ENCODE measurements at regions not wholly inside any gene's neighbourhood (a gene's known extent, or its start where the extent isn't known, plus 50 kb on each side); places are given as distances from the start of the nearest gene placed in this dataset.

DNA sequence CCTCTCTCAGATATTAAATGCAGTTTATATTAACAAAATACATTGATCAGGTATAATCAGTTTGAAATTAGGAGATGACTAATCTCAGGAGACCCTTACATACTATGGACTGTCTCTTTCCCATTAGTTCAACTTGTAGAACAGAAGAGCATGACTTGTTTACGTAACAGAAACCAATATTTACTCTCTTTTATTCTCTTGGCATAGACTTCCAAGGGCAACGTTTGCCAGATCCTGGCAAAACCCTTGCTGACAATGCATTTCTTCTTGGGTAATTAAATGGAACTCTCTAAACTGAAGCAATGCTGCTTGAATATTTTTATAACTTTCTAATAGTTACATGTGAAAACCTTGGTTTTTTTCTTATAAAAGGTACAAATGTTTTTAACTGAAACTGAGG, 68.3 kb upstream of the MYO16 start:
- no peaks in the 10 kb centered on the region for H3K27me3 ChIP-seq
- no peak for DNase-seq
- 4 to 35% methylated on average over 2 of the region's 2 CpGs for WGBS, 2 donors
- TF ChIP-seq POLR2A (IDR thresholded peaks at IDR 0.05) (no peak), EP300 (IDR thresholded peaks at IDR 0.05) (no peak), POLR2AphosphoS5 (IDR thresholded peaks at IDR 0.05) (no peak)
- TF ChIP-seq, protein P1, sequence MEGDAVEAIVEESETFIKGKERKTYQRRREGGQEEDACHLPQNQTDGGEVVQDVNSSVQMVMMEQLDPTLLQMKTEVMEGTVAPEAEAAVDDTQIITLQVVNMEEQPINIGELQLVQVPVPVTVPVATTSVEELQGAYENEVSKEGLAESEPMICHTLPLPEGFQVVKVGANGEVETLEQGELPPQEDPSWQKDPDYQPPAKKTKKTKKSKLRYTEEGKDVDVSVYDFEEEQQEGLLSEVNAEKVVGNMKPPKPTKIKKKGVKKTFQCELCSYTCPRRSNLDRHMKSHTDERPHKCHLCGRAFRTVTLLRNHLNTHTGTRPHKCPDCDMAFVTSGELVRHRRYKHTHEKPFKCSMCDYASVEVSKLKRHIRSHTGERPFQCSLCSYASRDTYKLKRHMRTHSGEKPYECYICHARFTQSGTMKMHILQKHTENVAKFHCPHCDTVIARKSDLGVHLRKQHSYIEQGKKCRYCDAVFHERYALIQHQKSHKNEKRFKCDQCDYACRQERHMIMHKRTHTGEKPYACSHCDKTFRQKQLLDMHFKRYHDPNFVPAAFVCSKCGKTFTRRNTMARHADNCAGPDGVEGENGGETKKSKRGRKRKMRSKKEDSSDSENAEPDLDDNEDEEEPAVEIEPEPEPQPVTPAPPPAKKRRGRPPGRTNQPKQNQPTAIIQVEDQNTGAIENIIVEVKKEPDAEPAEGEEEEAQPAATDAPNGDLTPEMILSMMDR (IDR thresholded peaks at IDR 0.05): no peak
- no peaks in the 10 kb centered on the region for H3K4me1 ChIP-seq
- H3K36me3 ChIP-seq: no peaks in the 10 kb centered on the region
- intact Hi-C loops (cut with DNase I): no loop called here
- H3K9me3 ChIP-seq: no peaks in the 10 kb centered on the region
- no peak overlapping the region for H3K27ac ChIP-seq
- H3K4me3 ChIP-seq: no peak overlapping the region

DNA sequence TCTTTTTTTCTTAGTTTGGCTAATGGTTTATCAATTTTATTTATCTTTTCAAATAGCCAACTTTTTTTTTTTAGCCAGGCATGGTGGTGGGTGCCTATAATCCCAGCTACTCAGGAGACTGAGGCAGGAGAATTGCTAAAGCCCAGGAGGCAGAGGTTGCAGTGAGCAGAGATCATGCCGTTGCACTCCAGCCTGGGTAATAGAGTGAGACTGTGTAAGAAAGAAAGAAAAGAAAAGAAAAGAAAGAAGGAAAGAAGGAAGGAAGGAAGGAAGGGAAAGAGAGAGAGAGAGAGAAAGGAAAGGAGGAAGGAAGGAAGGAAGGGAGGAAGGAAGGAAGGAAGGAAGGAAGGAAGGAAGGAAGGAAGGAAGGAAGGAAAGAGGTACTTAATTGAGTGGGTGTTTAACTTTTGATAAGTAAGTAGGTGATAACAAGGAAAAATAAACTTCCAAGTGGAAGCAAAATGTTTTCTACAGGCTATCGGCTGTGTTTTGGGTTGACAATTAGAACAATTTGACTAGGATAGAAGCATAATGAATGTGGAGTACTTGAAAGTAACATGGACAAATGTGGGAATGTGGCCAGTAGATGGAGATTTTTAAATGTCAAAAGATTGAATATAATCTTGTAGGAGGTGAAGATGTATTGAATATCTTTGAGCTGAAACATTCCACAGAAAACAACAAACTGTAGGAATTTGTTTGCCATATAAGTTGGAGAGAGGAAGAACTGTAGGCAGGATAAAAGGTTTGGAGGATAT, 62.8 kb upstream of the MYO16 start:
- WGBS, 2 donors: 82 to 92% methylated on average over 2 of the region's 2 CpGs
- TF ChIP-seq POLR2AphosphoS5 (IDR thresholded peaks at IDR 0.05): no peak
- no peak for TF ChIP-seq POLR2A (IDR thresholded peaks at IDR 0.05)
- TF ChIP-seq, protein P1 (IDR thresholded peaks at IDR 0.05): no peak
- no peak for TF ChIP-seq EP300 (IDR thresholded peaks at IDR 0.05)
- no peaks in the 10 kb centered on the region for H3K27me3 ChIP-seq
- DNase-seq: no peak
- no peaks in the 10 kb centered on the region for H3K4me1 ChIP-seq
- H3K27ac ChIP-seq: no peak overlapping the region
- H3K4me3 ChIP-seq: no peak overlapping the region
- intact Hi-C loops (cut with DNase I): no loop called here
- no peaks in the 10 kb centered on the region for H3K9me3 ChIP-seq
- no peaks in the 10 kb centered on the region for H3K36me3 ChIP-seq

- no peak overlapping the region for H3K27ac ChIP-seq
- TF ChIP-seq, protein P1 (IDR thresholded peaks at IDR 0.05): no peak
- no peak for TF ChIP-seq POLR2A (IDR thresholded peaks at IDR 0.05)
- TF ChIP-seq EP300 (IDR thresholded peaks at IDR 0.05): no peak
- no peak for TF ChIP-seq POLR2AphosphoS5 (IDR thresholded peaks at IDR 0.05)
- no peak for DNase-seq
- H3K4me1 ChIP-seq: no peaks in the 10 kb centered on the region
- H3K4me3 ChIP-seq: no peak overlapping the region
- H3K9me3 ChIP-seq: no peaks in the 10 kb centered on the region
- H3K36me3 ChIP-seq: no peaks in the 10 kb centered on the region
- H3K27me3 ChIP-seq: no peaks in the 10 kb centered on the region
- intact Hi-C loops (cut with DNase I): no loop called here
- WGBS, 2 donors: 60 to 73% methylated on average over 6 of the region's 6 CpGs
Measured at GRCh38 chr13:108572782-108573211, 56.6 kb upstream of the MYO16 start.

DNA sequence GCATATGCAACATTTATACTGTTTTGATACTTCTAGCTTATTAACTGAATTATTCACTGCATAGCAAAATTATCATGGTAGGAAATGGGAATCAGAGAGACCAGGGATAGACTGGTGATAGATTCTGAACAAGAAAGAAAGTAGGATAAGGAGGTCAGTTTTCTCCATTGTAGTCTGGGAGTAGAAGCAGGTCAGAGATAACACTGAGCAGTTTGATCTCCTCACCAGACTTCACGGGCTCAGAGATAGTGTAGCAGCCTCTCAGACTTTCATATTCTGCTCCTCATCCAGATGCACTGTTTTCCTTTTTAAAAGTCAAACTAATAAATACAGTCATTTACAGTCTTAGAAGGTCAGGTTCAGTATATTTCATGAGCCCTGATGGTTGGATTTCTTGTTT, 56.0 kb upstream of the MYO16 start:
- TF ChIP-seq EP300 (IDR thresholded peaks at IDR 0.05) (no peak), POLR2A (IDR thresholded peaks at IDR 0.05) (no peak), POLR2AphosphoS5 (IDR thresholded peaks at IDR 0.05) (no peak)
- TF ChIP-seq, protein P1 (IDR thresholded peaks at IDR 0.05): no peak
- Histone ChIP-seq H3K9me3 (no peaks in the 10 kb centered on the region), H3K36me3 (no peaks in the 10 kb centered on the region), H3K4me3 (no peak overlapping the region), H3K27ac (no peak overlapping the region), H3K27me3 (no peaks in the 10 kb centered on the region), H3K4me1 (no peaks in the 10 kb centered on the region)
- DNase-seq: no peak
- 65 to 71% methylated on average over 1 of the region's 1 CpG for WGBS, 2 donors
- intact Hi-C loops (cut with DNase I): no loop called here

DNA sequence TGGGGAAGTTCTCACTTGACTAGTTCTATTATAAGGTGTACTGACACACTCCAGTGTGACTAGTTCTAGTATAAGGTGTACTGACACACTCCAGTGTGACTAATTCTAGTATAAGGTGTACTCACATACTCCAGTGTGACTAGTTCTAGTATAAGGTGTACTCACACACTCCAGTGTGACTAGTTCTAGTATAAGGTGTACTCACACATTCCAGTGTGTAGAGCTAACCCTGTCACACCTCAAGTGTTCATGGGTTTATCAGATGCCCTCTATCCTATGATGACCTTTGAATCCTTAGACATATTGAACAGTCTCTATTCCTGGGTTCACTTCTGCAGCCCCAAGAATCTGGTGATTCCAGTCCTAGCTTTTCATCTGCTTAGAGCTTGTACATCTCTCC, 54.6 kb upstream of the MYO16 start:
- TF ChIP-seq EP300 (IDR thresholded peaks at IDR 0.05) (no peak), POLR2AphosphoS5 (IDR thresholded peaks at IDR 0.05) (no peak), POLR2A (IDR thresholded peaks at IDR 0.05) (no peak)
- TF ChIP-seq, protein P1 (IDR thresholded peaks at IDR 0.05): no peak
- no peak overlapping the region for H3K27ac ChIP-seq
- H3K4me3 ChIP-seq: no peak overlapping the region
- intact Hi-C loops (cut with DNase I): no loop called here
- no peaks in the 10 kb centered on the region for H3K4me1 ChIP-seq
- H3K36me3 ChIP-seq: no peaks in the 10 kb centered on the region
- no peaks in the 10 kb centered on the region for H3K27me3 ChIP-seq
- no peaks in the 10 kb centered on the region for H3K9me3 ChIP-seq
- DNase-seq: no peak

Data from sigmoid colon (tissue), 6 donors.